Midbrain (tissue), 1 donor: ENCODE measurements at regions not wholly inside any gene's neighbourhood (a gene's known extent, or its start where the extent isn't known, plus 50 kb on each side); places are given as distances from the start of the nearest gene placed in this dataset.
"Not testable (repeated sequence)": the region's sequence is repeated elsewhere in the genome, so short reads cannot be mapped to it uniquely, and the experiment has no call there.

Source experiments
- DNase-seq: peaks from one replicate; lab custom pipeline; 2025; lab: John Stamatoyannopoulos, UW

DNA sequence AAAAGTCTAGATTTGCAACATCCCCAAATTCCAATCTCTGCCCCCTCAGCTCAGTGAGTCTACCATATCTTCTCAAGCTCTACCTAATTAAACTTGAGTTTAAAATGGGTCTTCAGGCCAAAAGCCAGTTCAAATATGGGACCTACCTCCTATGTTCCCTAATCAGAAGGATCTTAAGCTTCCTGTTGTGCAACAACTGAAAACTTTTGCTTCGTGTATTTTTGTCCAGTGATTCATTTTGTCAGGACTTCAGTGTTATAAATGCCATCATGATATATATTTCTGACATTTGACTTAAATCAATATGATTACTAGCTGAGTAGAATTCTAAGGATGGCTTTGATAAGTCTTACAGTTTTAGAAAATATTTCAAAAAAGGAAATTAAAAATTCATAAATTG is 622.6 kb upstream of the PTCHD4 start:
- no peak for DNase-seq

DNA sequence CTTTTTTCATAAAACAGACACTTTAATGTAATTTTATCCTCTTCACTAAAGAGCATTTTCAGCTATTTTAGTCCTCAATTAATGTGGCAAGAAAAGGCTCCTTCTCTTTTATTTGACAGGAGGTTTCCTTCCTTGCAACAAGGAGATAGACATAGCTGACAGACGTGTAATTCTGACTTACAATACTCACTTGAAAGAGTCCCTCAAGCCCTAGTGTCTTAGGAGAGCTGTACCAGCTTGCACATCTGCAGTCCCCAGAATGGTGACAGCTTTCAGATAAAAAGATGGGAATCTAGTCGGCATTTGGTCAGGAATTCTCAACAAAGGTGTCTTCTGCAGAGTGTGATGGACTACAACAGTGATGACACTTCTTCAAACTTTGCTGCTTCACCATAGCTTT is 603.7 kb upstream of the PTCHD4 start:
- DNase-seq = no peak

DNA sequence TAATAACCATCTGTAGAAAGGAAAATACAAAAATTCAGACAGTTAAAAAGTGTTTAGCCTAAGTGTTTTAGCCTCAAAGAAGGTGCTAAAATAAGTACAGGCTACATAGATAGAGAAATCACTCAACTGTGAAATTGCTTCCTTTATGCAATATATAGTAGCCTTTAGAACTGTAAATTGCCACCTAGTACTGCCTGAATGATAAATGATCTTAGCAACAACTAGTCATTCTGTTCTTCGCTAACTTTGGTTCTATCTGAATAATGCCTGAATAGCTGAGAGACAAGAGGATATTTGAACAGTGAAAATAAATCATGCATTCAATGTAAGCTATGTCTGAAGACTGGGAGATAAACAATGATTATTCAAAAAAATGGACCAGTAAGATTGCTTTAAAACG is 603.3 kb upstream of the PTCHD4 start:
- no peak for DNase-seq

DNA sequence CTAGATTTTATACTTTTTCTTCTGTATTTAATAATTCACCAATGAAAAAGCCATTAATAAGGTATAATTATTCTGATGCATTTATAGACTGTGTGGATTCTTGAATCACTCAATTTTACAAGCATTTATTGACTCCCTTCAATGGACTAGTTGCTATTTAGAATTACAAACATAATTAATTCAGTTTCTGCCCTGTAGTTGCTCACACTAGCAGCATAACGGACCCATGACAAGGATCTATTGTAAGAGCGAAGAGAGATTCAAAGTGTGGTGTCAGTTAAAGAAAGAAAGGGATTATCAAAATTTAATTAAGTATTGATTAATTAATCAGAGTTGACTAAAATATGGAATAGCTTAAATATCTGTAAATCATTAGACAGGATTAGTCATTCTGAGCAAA is 602.6 kb upstream of the PTCHD4 start:
- no peak for DNase-seq

DNA sequence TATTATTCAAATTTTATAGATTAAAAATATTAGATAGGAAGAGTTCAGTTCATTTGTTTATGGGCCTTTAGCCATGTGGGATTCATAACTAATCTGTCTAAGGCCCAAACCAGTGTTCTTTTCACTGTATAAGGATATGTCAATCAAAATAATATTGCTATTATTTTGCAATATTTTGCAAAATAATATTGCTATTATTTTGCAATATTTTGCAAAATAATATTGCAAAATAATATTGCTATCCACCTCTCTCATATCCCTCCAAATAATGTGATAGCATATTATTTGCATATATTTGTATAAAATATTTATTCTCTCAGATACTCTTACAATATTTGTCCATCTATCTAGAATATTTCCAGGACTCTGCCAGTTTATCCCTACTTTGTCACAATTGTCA is 595.3 kb upstream of the PTCHD4 start:
- DNase-seq = no peak

DNA sequence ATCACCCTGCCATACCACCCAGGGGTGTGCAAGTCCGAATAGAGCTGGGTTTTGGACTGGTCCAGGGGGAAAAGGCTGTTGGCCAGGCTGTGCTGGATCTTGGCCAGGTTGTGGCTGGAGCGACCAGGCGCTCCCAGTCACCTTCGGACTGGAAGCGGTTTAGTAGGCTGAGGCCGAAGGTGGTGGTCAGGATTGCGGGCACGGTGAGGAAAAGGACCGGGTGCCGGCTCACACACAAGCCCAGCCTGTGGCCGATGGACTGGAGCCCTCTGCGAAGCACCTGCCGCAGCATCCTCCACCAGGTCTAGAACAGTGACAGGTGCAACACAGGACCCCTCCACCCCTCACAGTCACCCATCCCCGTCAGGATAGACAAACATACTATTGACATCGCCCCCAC is 590.6 kb upstream of the PTCHD4 start:
- no peak for DNase-seq

DNA sequence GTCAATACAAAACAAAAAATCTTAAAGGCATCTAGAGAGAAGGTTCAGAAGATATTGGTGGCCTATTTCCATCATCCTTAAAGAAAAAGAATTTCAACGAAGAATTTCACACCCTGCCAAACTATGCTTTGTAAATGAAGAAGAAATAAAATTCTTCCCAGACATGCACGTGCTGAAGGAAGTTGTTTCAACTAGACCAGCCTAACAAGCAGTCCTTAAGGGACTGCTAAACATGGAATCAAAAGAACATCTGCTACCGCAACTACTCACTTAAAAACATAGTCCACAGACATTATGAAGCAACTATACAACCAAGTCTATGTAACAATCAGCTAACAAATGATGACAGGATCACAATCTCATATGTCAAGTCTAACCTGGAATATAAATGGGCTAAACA is 584.9 kb upstream of the PTCHD4 start:
- no peak for DNase-seq

DNA sequence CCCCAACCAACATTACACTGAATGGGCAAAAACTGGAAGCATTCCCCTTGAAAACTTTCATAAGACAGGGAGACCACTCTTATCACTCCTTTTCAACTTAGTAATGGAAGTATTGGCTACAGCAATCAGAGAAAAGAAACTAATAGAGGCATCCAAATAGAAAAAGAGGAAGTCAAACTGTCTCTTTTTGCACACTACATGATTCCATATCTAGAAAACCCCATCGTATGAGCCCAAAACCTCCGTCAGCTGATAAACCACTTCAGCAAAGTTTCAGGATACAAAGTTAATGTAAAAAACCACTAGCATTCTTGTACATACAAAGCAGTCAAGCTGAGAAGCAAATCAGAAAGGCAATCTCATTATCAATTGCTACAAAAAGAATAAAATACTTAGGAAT is 580.4 kb upstream of the PTCHD4 start:
- DNase-seq = no peak

DNA sequence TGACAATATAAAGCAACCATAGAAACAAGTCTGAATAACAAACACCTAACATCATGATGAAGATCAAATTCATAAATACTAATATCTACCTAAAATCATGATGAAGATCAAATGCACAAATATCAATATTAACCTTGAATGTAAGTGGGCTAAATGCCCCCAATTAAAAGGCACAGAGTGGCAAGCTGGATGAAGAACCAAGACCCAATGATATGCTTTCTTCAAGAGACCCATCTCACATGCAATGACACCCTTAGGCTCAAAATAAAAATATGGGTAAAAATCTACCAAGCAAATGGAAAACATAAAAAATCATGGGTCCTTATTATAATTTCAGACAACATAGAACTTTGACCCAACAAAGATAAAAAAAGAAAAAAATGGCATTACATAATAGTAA is 578.5 kb upstream of the PTCHD4 start:
- no peak for DNase-seq

DNA sequence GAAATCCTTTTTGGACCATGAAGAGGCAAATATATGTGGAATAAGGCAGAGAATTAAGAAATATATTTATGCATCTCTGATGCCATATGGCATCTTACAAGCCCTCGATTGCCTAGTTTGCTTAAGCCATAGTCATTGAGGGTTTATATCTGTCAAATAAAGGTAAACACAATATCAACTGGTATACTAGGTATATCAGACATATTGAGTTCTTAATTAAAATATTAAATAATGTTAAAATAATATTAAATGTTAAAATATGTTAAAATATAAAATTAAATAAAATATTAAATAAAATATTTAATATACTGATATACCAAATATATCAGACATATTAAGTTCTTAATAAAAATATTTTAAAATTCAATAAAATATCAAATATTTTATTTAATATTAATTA is 567.4 kb upstream of the PTCHD4 start:
- no peak for DNase-seq

DNA sequence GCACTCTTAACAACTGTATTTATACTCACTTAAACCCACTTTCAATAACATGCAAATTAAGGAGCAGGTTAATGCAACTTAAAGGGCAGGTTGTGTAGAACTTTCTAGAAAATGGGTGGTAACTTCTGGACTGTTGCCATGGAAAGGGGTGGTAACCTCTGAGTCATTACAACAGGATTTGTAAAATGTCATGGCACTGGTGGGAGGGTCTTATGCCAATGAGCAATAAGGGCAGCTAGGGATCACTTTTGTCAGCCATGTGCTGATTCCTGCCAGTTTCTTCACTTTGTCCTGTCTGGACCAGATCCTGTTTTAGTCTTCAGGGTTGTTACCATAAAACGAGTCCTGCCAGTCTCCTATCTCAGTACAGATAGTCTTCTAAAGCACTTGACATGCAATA is 560.5 kb upstream of the PTCHD4 start:
- DNase-seq = no peak

DNA sequence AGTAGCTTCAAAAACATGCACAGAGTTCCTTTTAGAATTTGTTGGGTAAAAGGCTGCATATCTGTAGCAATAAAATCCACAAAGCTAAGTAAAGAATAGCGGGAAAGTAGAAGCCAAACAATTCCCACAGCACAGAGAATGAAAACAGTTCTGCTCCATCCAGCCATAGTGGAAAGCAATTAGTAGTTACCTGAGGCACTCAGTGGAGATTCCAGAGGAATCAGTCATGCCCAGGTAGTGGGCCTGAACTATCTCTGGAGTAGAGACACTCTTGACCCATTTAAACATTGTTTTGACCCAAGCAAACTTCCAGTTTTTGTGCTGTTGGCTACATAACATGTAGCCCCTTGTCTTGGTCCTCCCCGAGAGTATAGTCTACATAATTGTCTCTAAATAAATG is 559.5 kb upstream of the PTCHD4 start:
- DNase-seq = no peak

DNA sequence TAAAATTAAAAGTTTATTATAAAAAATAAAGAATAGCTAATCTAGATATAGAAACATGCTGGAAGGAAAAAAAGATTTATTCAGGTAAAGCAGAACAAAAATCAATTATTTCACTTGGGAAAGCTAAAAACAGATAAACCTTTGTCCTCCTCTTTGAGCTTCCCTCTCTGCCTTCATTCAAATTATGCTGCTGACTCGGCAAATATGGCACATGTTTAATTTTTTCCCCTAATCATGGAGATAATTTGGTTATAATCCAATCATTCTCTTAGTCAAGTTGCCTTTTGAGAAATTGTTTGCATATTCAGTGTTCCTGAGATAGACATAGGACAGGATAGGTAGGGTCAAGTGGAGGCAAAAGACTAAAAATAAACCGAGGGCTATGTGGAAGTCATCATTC is 556.8 kb upstream of the PTCHD4 start:
- no peak for DNase-seq

DNA sequence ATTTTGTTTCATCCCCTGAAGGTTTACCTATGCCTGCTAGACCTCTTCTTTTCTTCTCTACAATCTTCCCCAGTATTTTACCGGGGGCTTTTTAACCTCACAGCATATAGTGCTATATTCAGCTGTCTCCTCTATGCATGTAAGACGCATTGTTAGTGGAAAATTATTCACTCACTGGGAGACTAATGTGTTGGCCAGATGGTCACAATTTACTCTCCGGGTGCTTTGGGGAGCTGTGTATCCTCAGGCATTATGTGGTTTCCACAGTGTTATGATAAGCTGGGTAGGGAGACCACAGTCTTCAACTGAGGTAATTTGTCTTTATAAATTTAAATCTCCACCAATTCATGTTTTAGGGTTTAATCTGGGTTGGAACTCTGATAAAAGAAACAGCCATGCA is 553.8 kb upstream of the PTCHD4 start:
- no peak for DNase-seq

DNA sequence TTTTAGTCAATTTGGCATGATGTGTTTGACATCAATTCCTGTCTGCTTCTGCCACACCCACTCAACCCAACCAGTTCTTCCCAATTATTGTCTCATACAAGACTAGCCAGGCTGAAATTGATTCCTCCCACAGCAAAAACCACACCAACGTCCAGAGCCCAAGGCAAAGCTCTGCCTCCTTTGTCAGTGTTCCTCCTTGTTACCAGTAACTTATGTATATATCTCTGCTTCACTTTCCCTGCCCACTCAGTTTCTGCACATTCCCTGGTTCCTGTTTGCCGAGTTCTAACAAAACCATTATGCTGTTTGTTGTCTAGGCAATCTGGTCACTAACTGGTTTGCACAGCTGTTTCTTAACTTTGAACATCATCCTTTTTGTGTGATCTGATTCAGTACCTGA is 547.9 kb upstream of the PTCHD4 start:
- DNase-seq = no peak

DNA sequence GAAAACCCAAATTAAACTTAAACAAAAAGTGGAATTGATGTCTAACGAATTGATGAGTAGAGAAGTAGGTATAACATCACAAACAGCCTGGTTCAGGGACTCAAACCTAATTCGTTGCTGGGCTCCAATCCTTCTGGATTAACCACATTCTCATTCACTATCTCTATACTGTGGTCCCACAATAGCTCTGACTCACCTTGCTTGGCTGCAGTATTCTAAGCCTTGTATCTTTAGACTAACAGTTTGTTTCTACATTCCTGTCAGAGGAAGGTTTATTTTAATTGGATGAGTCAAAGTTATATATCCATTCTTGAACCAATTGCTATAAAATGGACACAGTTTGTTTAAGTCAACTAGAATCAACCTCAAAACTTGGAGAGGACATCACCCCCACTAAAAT is 530.5 kb upstream of the PTCHD4 start:
- DNase-seq = no peak

DNA sequence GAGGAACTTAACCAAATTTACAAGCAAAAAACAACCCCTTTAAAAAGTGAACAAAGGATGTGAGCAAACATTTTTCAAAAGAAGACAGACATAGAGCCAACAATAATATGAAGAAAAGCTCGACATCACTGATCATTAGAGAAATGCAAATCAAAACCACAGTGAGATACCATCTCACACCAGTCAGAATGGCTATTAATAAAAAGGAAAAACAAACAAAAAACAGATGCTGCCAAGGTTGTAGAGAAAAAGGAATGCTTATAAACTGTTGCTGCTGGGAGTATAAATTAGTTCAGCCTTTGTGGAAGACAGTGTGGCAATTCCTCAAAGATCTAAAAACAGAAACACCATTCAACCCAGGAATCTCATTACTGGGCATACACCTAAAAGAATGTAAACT is 527.8 kb upstream of the PTCHD4 start:
- DNase-seq = not testable (repeated sequence)

DNA sequence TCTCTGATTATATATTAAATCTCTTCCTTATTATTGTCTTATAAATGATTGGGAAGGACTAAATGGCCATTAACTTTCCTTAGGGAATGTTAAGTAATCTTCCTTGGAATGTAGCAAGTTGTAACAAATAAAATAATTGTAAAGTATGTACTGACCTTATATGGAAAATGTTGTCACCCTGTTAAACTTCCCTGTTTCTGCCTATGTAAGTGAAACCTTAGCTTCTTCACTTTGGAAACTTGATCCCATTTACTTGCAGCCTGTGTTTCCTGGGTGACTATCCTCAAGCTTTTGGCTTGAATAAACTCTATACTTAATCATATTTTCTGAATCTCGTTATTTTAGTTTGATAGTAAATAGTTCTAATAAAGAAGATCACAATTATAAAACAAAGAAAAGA is 519.5 kb upstream of the PTCHD4 start:
- DNase-seq = no peak

DNA sequence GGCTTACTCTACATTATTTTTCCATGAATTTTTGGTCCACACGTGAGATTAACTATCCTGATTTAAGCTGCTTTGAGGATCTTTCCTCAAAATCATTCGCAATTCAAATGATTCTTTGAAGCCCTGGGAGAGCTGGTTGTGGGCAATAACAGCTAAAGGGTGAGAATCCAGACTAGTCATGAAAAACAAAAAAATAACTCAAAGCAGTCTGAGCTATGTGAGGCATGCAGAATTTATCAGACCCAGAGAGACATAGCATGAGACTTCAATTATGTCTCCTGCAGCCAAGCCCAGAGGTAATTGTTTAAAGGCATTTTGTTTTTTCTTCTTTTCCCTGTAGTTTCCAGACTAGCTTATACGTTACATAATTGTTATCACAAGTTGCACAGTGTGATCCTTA is 517.3 kb upstream of the PTCHD4 start:
- DNase-seq = no peak

DNA sequence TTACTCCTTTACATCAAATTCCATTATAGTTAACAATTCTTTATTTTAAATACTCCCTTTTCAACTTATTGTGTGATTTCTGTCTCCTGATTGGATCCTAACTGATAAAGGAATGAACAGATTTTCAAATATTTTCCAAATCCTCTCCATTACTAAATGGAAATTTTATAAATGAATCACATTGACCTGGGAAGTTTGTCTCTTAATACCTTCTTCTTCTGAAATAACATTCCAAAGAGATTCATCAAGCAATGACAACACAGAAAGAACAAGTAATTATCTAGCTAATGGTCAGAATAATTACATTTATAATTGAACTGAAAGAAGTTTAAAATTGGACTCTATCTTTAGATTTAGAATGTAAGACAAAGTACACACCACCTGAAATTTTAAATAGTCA is 515.4 kb upstream of the PTCHD4 start:
- DNase-seq = no peak

DNA sequence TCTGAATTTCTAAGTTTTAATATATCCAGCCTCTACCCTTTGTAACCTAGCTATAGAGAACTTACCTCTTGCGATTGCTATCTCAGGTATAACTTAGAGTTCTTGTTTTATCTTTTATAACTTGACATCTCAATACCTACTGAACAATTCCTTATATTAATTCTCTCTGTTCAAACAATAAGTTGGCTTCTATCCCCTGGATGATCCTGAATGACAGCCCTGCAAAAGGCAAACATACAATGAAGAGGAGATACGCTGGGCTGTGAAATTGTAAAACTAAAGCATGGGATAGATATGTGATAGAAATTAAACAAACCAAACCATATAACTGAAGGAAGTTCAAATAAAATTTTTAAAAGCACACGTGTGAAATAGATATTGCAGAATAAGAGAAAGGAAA is 513.6 kb upstream of the PTCHD4 start:
- no peak for DNase-seq

DNA sequence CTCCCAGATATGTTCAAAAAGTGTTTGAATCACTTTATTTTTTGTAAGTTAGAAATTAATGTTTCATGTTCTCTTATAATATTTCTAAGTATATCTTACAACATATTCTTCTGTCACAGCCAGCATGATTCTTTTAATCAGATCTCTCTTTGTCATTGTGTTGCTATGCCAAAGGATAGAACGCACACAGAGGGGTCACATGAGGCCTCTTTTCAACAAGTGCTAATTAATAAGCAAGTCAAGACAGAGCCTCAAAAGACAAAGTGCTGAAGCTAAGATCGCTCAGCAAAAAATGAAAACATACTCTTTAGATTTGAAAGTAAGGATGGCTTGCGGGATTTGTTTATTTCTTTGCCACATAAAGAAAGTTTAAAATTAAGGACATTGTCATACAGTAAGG is 508.8 kb upstream of the PTCHD4 start:
- no peak for DNase-seq

DNA sequence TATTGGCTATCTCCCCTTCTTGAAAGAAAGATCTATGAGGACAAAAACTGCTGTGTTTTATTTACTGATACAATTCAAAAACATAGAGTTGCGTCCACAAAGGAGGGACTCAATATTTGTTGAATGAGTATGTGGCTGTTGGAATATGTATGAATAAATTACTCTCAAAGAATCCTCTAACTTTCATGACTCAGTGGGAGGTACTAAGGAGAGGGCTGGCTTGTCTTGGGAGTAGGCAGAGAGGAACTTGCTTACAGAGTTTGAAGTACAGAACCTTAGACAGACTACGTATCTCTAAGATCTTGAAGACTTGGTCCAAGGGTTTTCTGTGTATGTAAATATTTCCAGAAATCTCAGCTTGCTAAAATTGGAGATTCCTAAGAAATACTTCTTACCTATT is 504.0 kb upstream of the PTCHD4 start:
- DNase-seq = no peak

DNA sequence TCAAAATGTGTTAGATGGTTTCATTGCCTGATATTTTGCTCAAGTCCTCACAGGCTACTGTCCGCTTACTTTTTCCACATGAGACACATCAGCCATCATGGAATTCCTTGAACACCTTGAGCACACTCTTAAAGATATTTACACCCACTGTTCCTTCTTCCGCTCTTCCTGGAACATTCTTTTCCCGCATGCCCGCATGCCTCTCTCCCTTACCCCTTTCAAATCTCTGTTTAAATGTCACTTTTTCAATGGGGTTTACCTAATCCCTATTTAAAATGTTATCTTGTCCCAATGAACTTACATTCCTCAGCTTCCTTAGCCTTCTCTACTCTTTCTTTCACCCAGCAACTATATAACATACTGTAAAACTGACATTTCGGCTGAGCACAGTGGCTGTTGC is 503.3 kb upstream of the PTCHD4 start:
- DNase-seq = no peak

DNA sequence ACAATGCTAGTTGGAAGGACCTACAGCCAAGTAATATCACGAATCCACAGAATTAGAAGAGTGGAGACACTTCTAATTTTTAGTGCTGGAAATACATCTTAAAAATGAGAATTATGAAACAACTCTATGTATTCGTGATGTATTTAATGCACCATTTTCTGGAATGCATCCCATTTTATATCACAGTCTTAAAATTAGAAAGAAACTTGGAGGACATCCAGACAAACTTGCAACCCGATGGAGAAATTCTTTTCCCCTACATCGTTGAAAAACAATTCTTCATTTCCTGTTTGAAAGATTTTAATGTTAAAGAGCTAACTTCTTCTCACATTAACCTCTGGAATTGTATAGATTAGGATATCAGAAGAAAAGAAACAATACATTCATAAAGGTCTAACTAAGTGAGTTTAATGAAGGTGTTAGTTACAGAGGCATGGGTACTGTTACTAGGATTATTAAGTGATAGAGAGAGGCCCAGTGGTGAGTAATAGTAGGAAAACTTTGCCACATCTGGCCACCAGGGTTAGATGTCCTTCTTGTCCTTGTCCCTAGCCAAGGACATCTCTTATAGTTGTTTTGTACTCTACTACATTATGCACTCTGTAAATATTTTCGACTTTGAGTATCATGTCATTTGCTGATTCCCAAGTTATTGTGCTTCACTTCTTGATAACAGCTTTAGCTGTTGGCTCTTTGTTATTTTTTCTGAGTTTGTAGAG is 502.4 kb upstream of the PTCHD4 start:
- no peak for DNase-seq
